ENCODE measurements at regions not wholly inside any gene's neighbourhood (a gene's known extent, or its start where the extent isn't known, plus 50 kb on each side); places are given as distances from the start of the nearest gene placed in this dataset.

DNA sequence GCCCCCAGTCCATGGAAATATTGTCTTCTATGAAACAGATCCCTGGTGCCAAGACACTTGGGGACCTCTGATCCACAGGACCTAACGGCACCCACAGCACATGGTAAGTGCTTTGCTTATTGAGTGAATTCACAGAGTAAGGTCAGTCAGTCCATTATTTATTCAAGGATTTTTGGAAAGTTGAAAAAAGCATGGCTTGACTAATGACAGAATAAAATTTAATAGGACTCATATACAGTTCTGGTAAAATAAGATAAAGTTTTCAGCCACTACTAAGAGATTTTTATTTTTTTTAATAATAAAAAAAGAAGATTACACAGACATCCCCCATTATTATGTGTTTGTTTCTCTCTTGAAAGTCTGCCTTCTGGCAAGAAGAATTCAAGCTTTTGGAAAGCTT, 490.6 kb upstream of the HS3ST1 start:
- Histone ChIP-seq H3K36me3 (no peaks in the 10 kb centered on the region), H3K9me3 (no peaks in the 10 kb centered on the region), H3K4me3 (no peak overlapping the region), H3K27ac (no peak overlapping the region), H3K27me3 (replicated peaks; ENCODE audit: insufficient read depth) (no peaks in the 10 kb centered on the region), H3K4me1 (ENCODE audit: control insufficient read depth in 1 of 2, low read depth in 2 of 2) (no peaks in the 10 kb centered on the region)
- no peak for TF ChIP-seq CTCF (IDR thresholded peaks at IDR 0.05)
- ATAC-seq (ENCODE audit: insufficient number of reproducible peaks, low FRiP score, low read depth) (no peak), DNase-seq (ENCODE audit: low spot score) (no peak)

GRCh38 chr4:11914406-11914805, 485.7 kb upstream of the HS3ST1 start:
- no peak for TF ChIP-seq CTCF (IDR thresholded peaks at IDR 0.05)
- no peaks in the 10 kb centered on the region for H3K9me3 ChIP-seq
- ATAC-seq (ENCODE audit: insufficient number of reproducible peaks, low FRiP score, low read depth) (no peak), DNase-seq (ENCODE audit: low spot score) (no peak)
- H3K4me1 ChIP-seq (ENCODE audit: control insufficient read depth in 1 of 2, low read depth in 2 of 2), result no peaks in the 10 kb centered on the region
- no peaks in the 10 kb centered on the region for H3K36me3 ChIP-seq
- no peak overlapping the region for H3K4me3 ChIP-seq
- no peaks in the 10 kb centered on the region for H3K27me3 ChIP-seq (replicated peaks; ENCODE audit: insufficient read depth)
- no peak overlapping the region for H3K27ac ChIP-seq

DNA sequence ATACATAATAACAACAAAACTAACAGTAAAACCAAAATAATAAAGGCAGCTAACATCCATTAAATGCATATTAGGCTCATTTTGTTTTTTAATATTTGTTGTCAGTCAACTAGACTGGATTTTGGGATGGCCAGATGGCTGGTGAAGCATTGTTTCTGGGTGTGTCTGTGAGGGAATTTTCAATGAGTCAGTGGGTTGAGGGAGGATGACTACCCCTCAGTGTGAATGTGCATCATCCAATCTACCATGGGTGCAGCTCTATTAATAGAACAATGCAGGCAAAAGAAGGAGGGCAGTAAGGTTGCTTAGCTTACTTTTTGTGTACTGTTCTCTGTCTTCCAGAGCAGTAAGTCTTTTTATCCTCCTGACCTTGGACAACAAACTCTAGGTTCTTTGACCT, 484.2 kb upstream of the HS3ST1 start:
- no peak for TF ChIP-seq CTCF (IDR thresholded peaks at IDR 0.05)
- H3K4me3 ChIP-seq, result no peak overlapping the region
- ATAC-seq (ENCODE audit: insufficient number of reproducible peaks, low FRiP score, low read depth) (no peak), DNase-seq (ENCODE audit: low spot score) (no peak)
- no peaks in the 10 kb centered on the region for H3K9me3 ChIP-seq
- no peaks in the 10 kb centered on the region for H3K27me3 ChIP-seq (replicated peaks; ENCODE audit: insufficient read depth)
- H3K27ac ChIP-seq, result no peak overlapping the region
- H3K36me3 ChIP-seq, result no peaks in the 10 kb centered on the region
- H3K4me1 ChIP-seq (ENCODE audit: control insufficient read depth in 1 of 2, low read depth in 2 of 2), result no peaks in the 10 kb centered on the region

DNA sequence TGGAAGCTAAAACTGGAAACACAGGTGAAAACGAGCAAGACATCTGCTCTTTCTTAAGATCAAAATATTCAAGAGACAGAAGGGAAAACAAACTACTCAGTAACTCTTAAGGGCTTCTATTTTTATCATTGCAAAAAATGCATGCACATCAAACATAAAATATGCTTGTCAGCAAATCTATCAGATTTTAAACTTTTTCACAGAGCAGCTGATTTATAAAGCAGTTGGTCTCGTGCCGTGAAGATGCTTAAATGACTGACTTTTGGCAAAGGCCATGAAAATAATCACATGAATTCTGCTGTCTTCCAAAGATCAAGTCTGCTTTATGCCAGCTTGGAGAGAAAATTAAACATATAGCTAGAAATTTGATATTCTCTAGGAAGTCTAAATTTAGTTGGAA, 482.1 kb upstream of the HS3ST1 start:
- ATAC-seq (ENCODE audit: insufficient number of reproducible peaks, low FRiP score, low read depth), result no peak
- Histone ChIP-seq H3K9me3 (no peaks in the 10 kb centered on the region), H3K27ac (no peak overlapping the region), H3K36me3 (no peaks in the 10 kb centered on the region), H3K4me3 (no peak overlapping the region), H3K27me3 (replicated peaks; ENCODE audit: insufficient read depth) (no peaks in the 10 kb centered on the region), H3K4me1 (ENCODE audit: control insufficient read depth in 1 of 2, low read depth in 2 of 2) (no peaks in the 10 kb centered on the region)
- no peak for TF ChIP-seq CTCF (IDR thresholded peaks at IDR 0.05)
- no peak for DNase-seq (ENCODE audit: low spot score)

- H3K27ac ChIP-seq, result no peak overlapping the region
- peaks cover 0 to 12% of the 10 kb centered on the region in 2 donors for H3K4me1 ChIP-seq (ENCODE audit: control insufficient read depth in 1 of 2, low read depth in 2 of 2)
- ATAC-seq (ENCODE audit: insufficient number of reproducible peaks, low FRiP score, low read depth), result no peak
- H3K27me3 ChIP-seq (replicated peaks; ENCODE audit: insufficient read depth), result no peaks in the 10 kb centered on the region
- no peak for DNase-seq (ENCODE audit: low spot score)
- no peak for TF ChIP-seq CTCF (IDR thresholded peaks at IDR 0.05)
- no peak overlapping the region for H3K4me3 ChIP-seq
- no peaks in the 10 kb centered on the region for H3K9me3 ChIP-seq
- H3K36me3 ChIP-seq, result no peaks in the 10 kb centered on the region
Observed at GRCh38 chr4:11908712-11909111, 480.0 kb upstream of the HS3ST1 start.
